Vagina (tissue), 2 donors: ENCODE measurements at regions not wholly inside any gene's neighbourhood (a gene's known extent, or its start where the extent isn't known, plus 50 kb on each side); places are given as distances from the start of the nearest gene placed in this dataset.

Experiments used
- CTCF ChIP-seq, 3 experiments: fragments of 450-650 bp in 2 of 3; fragments of 200-600 bp in 1 of 3; sonication (generic) in 1 of 3; IDR thresholded peaks; one replicate each; pipeline ENCODE4 v1.5.1; 2017 to 2019; ENCODE audit warnings: antibody characterized with exemption in 3 of 3, mild to moderate bottlenecking in 2 of 3, moderate library complexity in 2 of 3
- POLR2A ChIP-seq, 2 donors: fragments of 450-650 bp; IDR thresholded peaks; one replicate each; pipeline ENCODE4 v1.6.1; 2017; ENCODE audit warnings: antibody characterized with exemption in 2 of 2, mild to moderate bottlenecking in 2 of 2, moderate library complexity in 2 of 2

DNA sequence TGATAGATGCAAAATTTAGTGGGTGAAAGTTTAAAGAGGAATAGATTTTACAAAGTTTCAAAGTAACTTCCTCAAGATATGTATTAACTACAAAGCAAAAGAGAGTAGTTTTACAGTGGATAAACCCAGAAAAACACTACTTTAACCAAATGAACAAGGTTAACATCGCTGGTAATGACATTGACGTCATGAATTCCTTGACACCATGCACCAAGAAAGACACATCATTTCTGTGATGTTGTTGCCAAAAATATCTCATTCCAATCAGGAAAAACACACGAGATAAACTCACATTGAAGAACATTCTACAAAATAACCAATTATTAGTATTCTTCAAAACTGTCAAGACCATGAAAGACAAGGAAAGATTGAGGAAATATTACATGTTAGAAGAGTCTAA, 605.6 kb upstream of the SETBP1 start:
- no peak for TF ChIP-seq CTCF (IDR thresholded peaks at IDR 0.05)
- no peak for TF ChIP-seq POLR2A (IDR thresholded peaks at IDR 0.05)
